ENCODE measurements at regions not wholly inside any gene's neighbourhood (a gene's known extent, or its start where the extent isn't known, plus 50 kb on each side); places are given as distances from the start of the nearest gene placed in this dataset.
A peak's percentile ranks its signal among the peaks of the same experiment; 100 is the strongest.

- no peak for DNase-seq (ENCODE audit: low read depth, low spot score)
Measured at GRCh38 chr4:11268149-11268548, 160.5 kb downstream of the HS3ST1 start.

GRCh38 chr4:11264841-11265240, 163.9 kb downstream of the HS3ST1 start:
- no peak for DNase-seq (ENCODE audit: low read depth, low spot score)

GRCh38 chr4:11264346-11264745, 164.3 kb downstream of the HS3ST1 start:
- no peak for DNase-seq (ENCODE audit: low read depth, low spot score)

GRCh38 chr4:11263208-11263607, 165.5 kb downstream of the HS3ST1 start:
- no peak for DNase-seq (ENCODE audit: low read depth, low spot score)

- no peak for DNase-seq (ENCODE audit: low read depth, low spot score)
Measured at GRCh38 chr4:11261066-11261850, 167.4 kb downstream of the HS3ST1 start.

GRCh38 chr4:11259837-11260236, 168.9 kb downstream of the HS3ST1 start:
- no peak for DNase-seq (ENCODE audit: low read depth, low spot score)

GRCh38 chr4:11252149-11252548, 176.5 kb downstream of the HS3ST1 start:
- DNase-seq (ENCODE audit: low read depth, low spot score), result no peak

GRCh38 chr4:11250510-11250909, 178.2 kb downstream of the HS3ST1 start:
- no peak for DNase-seq (ENCODE audit: low read depth, low spot score)

GRCh38 chr4:11232015-11232414, 196.7 kb downstream of the HS3ST1 start:
- DNase-seq (ENCODE audit: low read depth, low spot score), result peak; percentile 17

- no peak for DNase-seq (ENCODE audit: low read depth, low spot score)
Measured at GRCh38 chr4:11230866-11231265, 197.8 kb downstream of the HS3ST1 start.

- DNase-seq (ENCODE audit: low read depth, low spot score), result no peak
Measured at GRCh38 chr4:11228530-11228929, 200.2 kb downstream of the HS3ST1 start.

GRCh38 chr4:11223311-11223710, 205.4 kb downstream of the HS3ST1 start:
- no peak for DNase-seq (ENCODE audit: low read depth, low spot score)

- DNase-seq (ENCODE audit: low read depth, low spot score), result no peak
Measured at GRCh38 chr4:11218692-11219091, 210.0 kb downstream of the HS3ST1 start.

GRCh38 chr4:11216520-11216919, 212.2 kb downstream of the HS3ST1 start:
- DNase-seq (ENCODE audit: low read depth, low spot score), result no peak

GRCh38 chr4:11214281-11214680, 214.4 kb downstream of the HS3ST1 start:
- DNase-seq (ENCODE audit: low read depth, low spot score), result no peak

GRCh38 chr4:11209826-11210225, 218.9 kb downstream of the HS3ST1 start:
- DNase-seq (ENCODE audit: low read depth, low spot score), result no peak

GRCh38 chr4:11201256-11201655, 227.4 kb downstream of the HS3ST1 start:
- DNase-seq (ENCODE audit: low read depth, low spot score), result no peak

GRCh38 chr4:11198516-11199305, 230.0 kb downstream of the HS3ST1 start:
- no peak for DNase-seq (ENCODE audit: low read depth, low spot score)

- DNase-seq (ENCODE audit: low read depth, low spot score), result no peak
Measured at GRCh38 chr4:11197631-11198341, 230.9 kb downstream of the HS3ST1 start.

- DNase-seq (ENCODE audit: low read depth, low spot score), result no peak
Measured at GRCh38 chr4:11196927-11197522, 231.7 kb downstream of the HS3ST1 start.

GRCh38 chr4:11194431-11194830, 234.3 kb downstream of the HS3ST1 start:
- no peak for DNase-seq (ENCODE audit: low read depth, low spot score)

GRCh38 chr4:11189756-11190155, 238.9 kb downstream of the HS3ST1 start:
- no peak for DNase-seq (ENCODE audit: low read depth, low spot score)

All from smooth muscle cell of the brain vasculature (primary cell).